ENCODE measurements at regions not wholly inside any gene's neighbourhood (a gene's known extent, or its start where the extent isn't known, plus 50 kb on each side); places are given as distances from the start of the nearest gene placed in this dataset.
"Not testable (repeated sequence)": the region's sequence is repeated elsewhere in the genome, so short reads cannot be mapped to it uniquely, and the experiment has no call there.

GRCh38 chr7:121519548-121520521 is 123.7 kb upstream of the FAM3C start:
- no peak for DNase-seq

- DNase-seq: no peak
Measured at GRCh38 chr7:121517591-121517990, 121.5 kb upstream of the FAM3C start.

GRCh38 chr7:121516821-121517220 is 120.7 kb upstream of the FAM3C start:
- DNase-seq: no peak

GRCh38 chr7:121515630-121516401 is 119.7 kb upstream of the FAM3C start:
- DNase-seq: no peak

GRCh38 chr7:121515229-121515628 is 119.1 kb upstream of the FAM3C start:
- DNase-seq: no peak

- DNase-seq: no peak
Measured at GRCh38 chr7:121513105-121513504, 117.0 kb upstream of the FAM3C start.

- DNase-seq: no peak
Measured at GRCh38 chr7:121510858-121511482, 114.9 kb upstream of the FAM3C start.

GRCh38 chr7:121510302-121510701 is 114.2 kb upstream of the FAM3C start:
- no peak for DNase-seq

- no peak for DNase-seq
Measured at GRCh38 chr7:121505540-121506182, 109.6 kb upstream of the FAM3C start.

GRCh38 chr7:121505021-121505420 is 108.9 kb upstream of the FAM3C start:
- no peak for DNase-seq

GRCh38 chr7:121504482-121504881 is 108.4 kb upstream of the FAM3C start:
- DNase-seq: no peak

GRCh38 chr7:121503730-121504129 is 107.6 kb upstream of the FAM3C start:
- DNase-seq: no peak

GRCh38 chr7:121503039-121503438 is 106.9 kb upstream of the FAM3C start:
- no peak for DNase-seq

GRCh38 chr7:121501566-121501965 is 105.5 kb upstream of the FAM3C start:
- no peak for DNase-seq

GRCh38 chr7:121500360-121501058 is 104.4 kb upstream of the FAM3C start:
- DNase-seq: no peak

GRCh38 chr7:121499624-121500023 is 103.5 kb upstream of the FAM3C start:
- DNase-seq: no peak

GRCh38 chr7:121498816-121499215 is 102.7 kb upstream of the FAM3C start:
- DNase-seq: no peak

GRCh38 chr7:121497545-121497944 is 101.4 kb upstream of the FAM3C start:
- DNase-seq: not testable (repeated sequence)

GRCh38 chr7:121494516-121494915 is 98.4 kb upstream of the FAM3C start:
- no peak for DNase-seq

- DNase-seq: no peak
Measured at GRCh38 chr7:121493553-121493952, 97.4 kb upstream of the FAM3C start.

GRCh38 chr7:121490309-121490708 is 94.2 kb upstream of the FAM3C start:
- DNase-seq: no peak

- DNase-seq: no peak
Measured at GRCh38 chr7:121489440-121489839, 93.3 kb upstream of the FAM3C start.

All from NCI-H2171 treated with DMSO at 0.1 percent for 48 hours (cell line).